ENCODE measurements at regions not wholly inside any gene's neighbourhood (a gene's known extent, or its start where the extent isn't known, plus 50 kb on each side); places are given as distances from the start of the nearest gene placed in this dataset.

- TF ChIP-seq, protein P1, sequence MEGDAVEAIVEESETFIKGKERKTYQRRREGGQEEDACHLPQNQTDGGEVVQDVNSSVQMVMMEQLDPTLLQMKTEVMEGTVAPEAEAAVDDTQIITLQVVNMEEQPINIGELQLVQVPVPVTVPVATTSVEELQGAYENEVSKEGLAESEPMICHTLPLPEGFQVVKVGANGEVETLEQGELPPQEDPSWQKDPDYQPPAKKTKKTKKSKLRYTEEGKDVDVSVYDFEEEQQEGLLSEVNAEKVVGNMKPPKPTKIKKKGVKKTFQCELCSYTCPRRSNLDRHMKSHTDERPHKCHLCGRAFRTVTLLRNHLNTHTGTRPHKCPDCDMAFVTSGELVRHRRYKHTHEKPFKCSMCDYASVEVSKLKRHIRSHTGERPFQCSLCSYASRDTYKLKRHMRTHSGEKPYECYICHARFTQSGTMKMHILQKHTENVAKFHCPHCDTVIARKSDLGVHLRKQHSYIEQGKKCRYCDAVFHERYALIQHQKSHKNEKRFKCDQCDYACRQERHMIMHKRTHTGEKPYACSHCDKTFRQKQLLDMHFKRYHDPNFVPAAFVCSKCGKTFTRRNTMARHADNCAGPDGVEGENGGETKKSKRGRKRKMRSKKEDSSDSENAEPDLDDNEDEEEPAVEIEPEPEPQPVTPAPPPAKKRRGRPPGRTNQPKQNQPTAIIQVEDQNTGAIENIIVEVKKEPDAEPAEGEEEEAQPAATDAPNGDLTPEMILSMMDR (IDR thresholded peaks at IDR 0.05): no peak
These were observed 372.7 kb upstream of the CNR1 start for GRCh38 chr6:88538840-88539239.

DNA sequence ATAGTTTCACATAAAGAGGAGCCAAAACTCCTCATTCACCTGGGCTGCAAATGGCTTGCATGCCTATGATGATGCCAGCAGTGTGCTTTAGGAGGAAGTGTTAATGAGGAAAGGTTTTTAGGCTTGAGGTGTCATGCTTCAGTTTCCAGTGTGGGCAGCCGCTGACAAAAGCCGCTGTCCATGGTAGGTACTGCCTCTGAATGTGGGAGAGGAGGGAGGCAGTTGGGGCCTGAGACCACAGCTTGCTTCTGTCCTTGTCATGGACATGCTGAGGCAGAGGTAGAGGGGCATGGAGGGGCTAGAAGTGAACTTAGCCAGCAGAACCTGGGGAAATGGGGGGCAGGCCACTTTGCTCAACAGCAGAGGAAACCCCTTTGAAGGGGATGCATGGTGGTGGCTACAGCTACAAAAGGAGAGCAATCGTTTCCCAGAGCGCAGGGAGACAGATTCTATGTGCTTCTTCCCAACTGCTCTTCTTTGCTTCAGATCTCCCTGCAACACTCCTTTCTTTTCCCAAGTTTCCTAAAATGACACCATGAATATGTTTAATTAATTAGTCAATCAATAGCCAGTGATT, 372.1 kb upstream of the CNR1 start:
- TF ChIP-seq, protein P1 (IDR thresholded peaks at IDR 0.05): no peak

DNA sequence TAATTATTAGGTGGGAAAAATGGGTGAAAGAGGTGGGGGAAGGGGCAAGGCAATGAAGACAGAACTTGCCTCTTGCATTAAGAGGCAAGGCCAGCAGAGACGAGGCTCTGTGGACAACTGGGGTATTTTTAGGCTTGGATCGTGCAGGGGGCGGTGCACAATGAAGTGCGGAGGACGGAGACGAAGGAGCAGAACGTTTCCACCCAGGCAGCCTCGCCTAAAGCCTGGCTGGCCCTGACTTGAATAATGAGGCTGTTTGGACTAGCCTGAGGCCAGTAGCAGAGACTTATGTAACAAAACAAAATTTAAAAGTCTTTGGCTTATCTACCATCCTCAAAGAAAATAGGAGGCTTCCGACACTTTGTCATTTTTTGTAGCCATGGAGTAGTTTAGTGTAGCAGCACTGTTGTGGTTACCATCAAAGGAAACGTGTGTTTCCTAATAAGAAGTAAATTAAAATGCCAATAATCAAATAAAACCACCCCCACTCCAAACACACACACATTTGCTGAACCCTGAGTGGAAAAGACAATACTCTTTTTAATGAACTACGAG, 370.0 kb upstream of the CNR1 start:
- TF ChIP-seq, protein P1 (IDR thresholded peaks at IDR 0.05): no peak

GRCh38 chr6:88535306-88535705, 369.2 kb upstream of the CNR1 start:
- TF ChIP-seq, protein P1 (IDR thresholded peaks at IDR 0.05): no peak

DNA sequence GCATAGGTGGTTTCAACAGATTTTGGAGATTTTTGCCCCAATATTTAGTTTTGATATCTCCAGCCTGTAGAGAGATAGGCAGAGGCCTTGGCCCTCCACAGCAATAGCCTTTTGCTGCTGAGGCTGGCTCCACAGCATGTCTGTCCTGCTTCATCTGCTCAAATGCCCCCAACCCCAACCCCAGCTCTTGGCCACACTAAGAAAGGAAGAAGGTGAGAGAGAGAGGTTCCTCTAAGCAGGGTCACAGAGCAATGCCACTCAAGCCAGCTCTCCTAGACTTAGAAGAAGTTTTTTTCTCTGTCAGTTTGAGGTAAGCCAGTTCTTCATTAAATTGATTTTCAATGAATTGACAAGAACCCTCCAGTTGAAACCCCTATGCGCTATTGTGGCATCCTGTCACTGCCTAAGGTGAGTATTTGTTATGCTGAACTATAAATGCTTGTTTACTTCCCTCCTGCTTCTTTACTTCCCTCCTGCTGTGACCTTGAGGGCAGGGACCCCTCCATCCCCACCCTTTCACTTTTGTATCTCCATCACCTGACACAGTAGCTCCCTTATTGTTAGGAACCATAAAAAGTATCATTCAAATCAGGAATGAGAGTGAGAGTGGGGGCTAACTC, 366.2 kb upstream of the CNR1 start:
- TF ChIP-seq, protein P1 (IDR thresholded peaks at IDR 0.05): no peak

- TF ChIP-seq, protein P1 (IDR thresholded peaks at IDR 0.05): no peak
These were observed 363.6 kb upstream of the CNR1 start for GRCh38 chr6:88529726-88530125.

- TF ChIP-seq, protein P1 (IDR thresholded peaks at IDR 0.05): no peak
These were observed 354.3 kb upstream of the CNR1 start for GRCh38 chr6:88520445-88520844.
